ENCODE measurements at regions not wholly inside any gene's neighbourhood (a gene's known extent, or its start where the extent isn't known, plus 50 kb on each side); places are given as distances from the start of the nearest gene placed in this dataset.

GRCh38 chr2:22691666-22692065 is 693.3 kb upstream of the KLHL29 start:
- no peak for TF ChIP-seq CTCF (IDR thresholded peaks at IDR 0.05; ENCODE audit: low read depth, low read length)

GRCh38 chr2:22692746-22693145 is 692.2 kb upstream of the KLHL29 start:
- no peak for DNase-seq (ENCODE audit: extremely low read depth, low read depth)
- TF ChIP-seq CTCF (IDR thresholded peaks at IDR 0.05; ENCODE audit: low read depth, low read length): no peak

More at GRCh38 chr2:22691666-22692065, 693.3 kb upstream of the KLHL29 start:
- DNase-seq (ENCODE audit: extremely low read depth, low read depth): no peak

- DNase-seq (ENCODE audit: extremely low read depth, low read depth): no peak
- TF ChIP-seq CTCF (IDR thresholded peaks at IDR 0.05; ENCODE audit: low read depth, low read length): no peak
Observed at GRCh38 chr2:22694300-22694699, 690.7 kb upstream of the KLHL29 start.

- no peak for TF ChIP-seq CTCF (IDR thresholded peaks at IDR 0.05; ENCODE audit: low read depth, low read length)
- DNase-seq (ENCODE audit: extremely low read depth, low read depth): no peak
Observed at GRCh38 chr2:22694856-22695255, 690.1 kb upstream of the KLHL29 start.

GRCh38 chr2:22697054-22697788 is 687.8 kb upstream of the KLHL29 start:
- DNase-seq (ENCODE audit: extremely low read depth, low read depth): no peak
- TF ChIP-seq CTCF (IDR thresholded peaks at IDR 0.05; ENCODE audit: low read depth, low read length): no peak

- no peak for TF ChIP-seq CTCF (IDR thresholded peaks at IDR 0.05; ENCODE audit: low read depth, low read length)
Observed at GRCh38 chr2:22701561-22702160, 683.3 kb upstream of the KLHL29 start.

GRCh38 chr2:22703286-22703920 is 681.6 kb upstream of the KLHL29 start:
- DNase-seq (ENCODE audit: extremely low read depth, low read depth): no peak
- TF ChIP-seq CTCF (IDR thresholded peaks at IDR 0.05; ENCODE audit: low read depth, low read length): no peak

More at GRCh38 chr2:22701561-22702160, 683.3 kb upstream of the KLHL29 start:
- DNase-seq (ENCODE audit: extremely low read depth, low read depth): no peak
